HEK293 (cell line): ENCODE measurements at regions not wholly inside any gene's neighbourhood (a gene's known extent, or its start where the extent isn't known, plus 50 kb on each side); places are given as distances from the start of the nearest gene placed in this dataset.

ENCODE experiments used
- CTCF ChIA-PET: fragments of 350-600 bp; formaldehyde crosslinking; extraction: SDS; loops from one replicate; lab custom pipeline; 2021; ENCODE audit warnings: antibody characterized with exemption; lab: Yijun Ruan, JAX
- POLR2A ChIA-PET: fragments of 300-600 bp; formaldehyde crosslinking; extraction: SDS; loops from one replicate; lab custom pipeline; 2020; ENCODE audit warnings: antibody characterized with exemption, inconsistent platforms; lab: Yijun Ruan, JAX
- H3K27ac ChIP-seq: fragments of 200-500 bp; sonication (Bioruptor generic); 2 replicates; pipeline ENCODE4 v1.5.1; 2014; ENCODE audit warnings: low read depth, low read length, control low read depth, inconsistent platforms; ENCODE audit errors: extremely low read depth
- H3K36me3 ChIP-seq, 2 experiments: fragments of 200-500 bp in 1 of 2; sonication (Bioruptor generic) in 1 of 2; 1 replicate in 1 of 2; 2 replicates in 1 of 2; pipeline ENCODE4 v1.5.1; 2014 to 2017; ENCODE audit warnings: inconsistent platforms in 2 of 2, low read length in 2 of 2; ENCODE audit not compliant: control insufficient read depth in 2 of 2, insufficient read depth in 1 of 2
- H3K4me1 ChIP-seq: fragments of 200-500 bp; sonication (Bioruptor generic); 2 replicates; pipeline ENCODE4 v1.5.1; 2014; ENCODE audit warnings: mild to moderate bottlenecking, low read length, inconsistent platforms; ENCODE audit not compliant: control insufficient read depth, insufficient read depth
- H3K4me3 ChIP-seq: 2 replicates; pipeline ENCODE4 v1.5.1; 2011; ENCODE audit warnings: low read depth, mild to moderate bottlenecking, control low read depth, low read length, moderate library complexity
- H3K9me3 ChIP-seq: fragments of 200-500 bp; sonication (Bioruptor generic); 2 replicates; pipeline ENCODE4 v1.5.1; 2014; ENCODE audit warnings: low read depth, low read length, inconsistent platforms; ENCODE audit not compliant: control insufficient read depth, insufficient read depth
- SCRT1 ChIP-seq: fragments of 450-650 bp; formaldehyde crosslinking; IDR thresholded peaks from 2 replicates; pipeline ENCODE4 v1.5.1; 2016; ENCODE audit warnings: missing biosample characterization, missing genetic modification characterization, borderline replicate concordance
- SETDB1 ChIP-seq: IDR thresholded peaks from one replicate; pipeline ENCODE4 v1.6.1; 2017; ENCODE audit warnings: mild to moderate bottlenecking, low read length, moderate library complexity, mixed read lengths; ENCODE audit not compliant: insufficient read length
- SP2 ChIP-seq: fragments of 450-650 bp; formaldehyde crosslinking; IDR thresholded peaks from 2 replicates; pipeline ENCODE4 v1.5.1; 2016; ENCODE audit warnings: missing biosample characterization, missing genetic modification characterization
- YY1 ChIP-seq: fragments of 450-650 bp; formaldehyde crosslinking; IDR thresholded peaks from 2 replicates; pipeline ENCODE4 v1.5.1; 2018; ENCODE audit warnings: missing biosample characterization, missing genetic modification characterization
- ZBTB1 ChIP-seq: fragments of 450-650 bp; formaldehyde crosslinking; IDR thresholded peaks from 2 replicates; pipeline ENCODE4 v1.5.1; 2016; ENCODE audit warnings: missing biosample characterization, missing genetic modification characterization
- ZBTB6 ChIP-seq: fragments of 450-650 bp; formaldehyde crosslinking; IDR thresholded peaks from 2 replicates; pipeline ENCODE4 v1.5.1; 2017; ENCODE audit warnings: missing biosample characterization, missing genetic modification characterization
- ZNF121 ChIP-seq: fragments of 450-650 bp; formaldehyde crosslinking; IDR thresholded peaks from 2 replicates; pipeline ENCODE4 v1.5.1; 2016; ENCODE audit warnings: missing biosample characterization, missing genetic modification characterization
- ZNF132 ChIP-seq: fragments of 450-650 bp; formaldehyde crosslinking; IDR thresholded peaks from 2 replicates; pipeline ENCODE4 v1.5.1; 2017; ENCODE audit warnings: missing biosample characterization, missing genetic modification characterization, borderline replicate concordance
- ZNF146 ChIP-seq: fragments of 450-650 bp; formaldehyde crosslinking; IDR thresholded peaks from 2 replicates; pipeline ENCODE4 v1.5.1; 2016; ENCODE audit warnings: missing biosample characterization, missing genetic modification characterization
- ZNF169 ChIP-seq: fragments of 450-650 bp; formaldehyde crosslinking; IDR thresholded peaks from 2 replicates; pipeline ENCODE4 v1.5.1; 2016; ENCODE audit warnings: missing biosample characterization, missing genetic modification characterization
- ZNF18 ChIP-seq: fragments of 450-650 bp; formaldehyde crosslinking; IDR thresholded peaks from 2 replicates; pipeline ENCODE4 v1.5.1; 2016; ENCODE audit warnings: missing biosample characterization, missing genetic modification characterization
- ZNF202 ChIP-seq: fragments of 450-650 bp; formaldehyde crosslinking; IDR thresholded peaks from 2 replicates; pipeline ENCODE4 v1.5.1; 2016; ENCODE audit warnings: missing biosample characterization, missing genetic modification characterization, borderline replicate concordance
- ZNF223 ChIP-seq: fragments of 450-650 bp; formaldehyde crosslinking; IDR thresholded peaks from 2 replicates; pipeline ENCODE4 v1.5.1; 2016; ENCODE audit warnings: missing biosample characterization, missing genetic modification characterization
- ZNF23 ChIP-seq: fragments of 450-650 bp; formaldehyde crosslinking; IDR thresholded peaks from 2 replicates; pipeline ENCODE4 v1.5.1; 2016; ENCODE audit warnings: missing biosample characterization, missing genetic modification characterization, borderline replicate concordance
- ZNF24 ChIP-seq: fragments of 450-650 bp; formaldehyde crosslinking; IDR thresholded peaks from 2 replicates; pipeline ENCODE4 v1.5.1; 2016; ENCODE audit warnings: missing biosample characterization, missing genetic modification characterization
- ZNF302 ChIP-seq: fragments of 450-650 bp; formaldehyde crosslinking; IDR thresholded peaks from 2 replicates; pipeline ENCODE4 v1.5.1; 2016; ENCODE audit warnings: missing biosample characterization, missing genetic modification characterization, low read depth
- ZNF362 ChIP-seq: fragments of 450-650 bp; formaldehyde crosslinking; IDR thresholded peaks from 2 replicates; pipeline ENCODE4 v1.5.1; 2016; ENCODE audit warnings: missing biosample characterization, missing genetic modification characterization
- ZNF416 ChIP-seq: fragments of 450-650 bp; formaldehyde crosslinking; IDR thresholded peaks from 2 replicates; pipeline ENCODE4 v1.5.1; 2016; ENCODE audit warnings: missing biosample characterization, missing genetic modification characterization
- ZNF514 ChIP-seq: fragments of 450-650 bp; formaldehyde crosslinking; IDR thresholded peaks from 2 replicates; pipeline ENCODE4 v1.5.1; 2016; ENCODE audit warnings: missing biosample characterization, missing genetic modification characterization
- ZNF555 ChIP-seq: fragments of 450-650 bp; formaldehyde crosslinking; conservative IDR thresholded peaks from 2 replicates; pipeline ENCODE4 v1.5.1; 2017; ENCODE audit warnings: missing biosample characterization, mild to moderate bottlenecking, missing genetic modification characterization, inconsistent platforms
- ZNF585B ChIP-seq: fragments of 450-650 bp; formaldehyde crosslinking; IDR thresholded peaks from 2 replicates; pipeline ENCODE4 v1.5.1; 2016; ENCODE audit warnings: missing biosample characterization, missing genetic modification characterization
- ZNF704 ChIP-seq: fragments of 450-650 bp; formaldehyde crosslinking; IDR thresholded peaks from 2 replicates; pipeline ENCODE4 v1.5.1; 2016; ENCODE audit warnings: missing biosample characterization, missing genetic modification characterization
- ZNF747 ChIP-seq: fragments of 450-650 bp; formaldehyde crosslinking; IDR thresholded peaks from 2 replicates; pipeline ENCODE4 v1.5.1; 2016; ENCODE audit warnings: missing biosample characterization, missing genetic modification characterization
- ZNF830 ChIP-seq: fragments of 450-650 bp; IDR thresholded peaks from 2 replicates; pipeline ENCODE4 v1.5.0; 2018; ENCODE audit warnings: missing biosample characterization, missing genetic modification characterization, low read depth, mild to moderate bottlenecking, moderate library complexity
- ZNF837 ChIP-seq: fragments of 450-650 bp; formaldehyde crosslinking; IDR thresholded peaks from 2 replicates; pipeline ENCODE4 v1.5.1; 2016; ENCODE audit warnings: missing biosample characterization, missing genetic modification characterization
- TF ChIP-seq, protein P1 (sequence below): IDR thresholded peaks from 2 replicates; pipeline ENCODE4 v1.6.1; 2011; ENCODE audit warnings: mild to moderate bottlenecking, low read depth, low read length, borderline replicate concordance
- TF ChIP-seq, protein P2 (sequence below): fragments of 450-650 bp; formaldehyde crosslinking; IDR thresholded peaks from 2 replicates; pipeline ENCODE4 v1.5.0; 2017; ENCODE audit warnings: missing biosample characterization, missing genetic modification characterization, borderline replicate concordance

DNA sequence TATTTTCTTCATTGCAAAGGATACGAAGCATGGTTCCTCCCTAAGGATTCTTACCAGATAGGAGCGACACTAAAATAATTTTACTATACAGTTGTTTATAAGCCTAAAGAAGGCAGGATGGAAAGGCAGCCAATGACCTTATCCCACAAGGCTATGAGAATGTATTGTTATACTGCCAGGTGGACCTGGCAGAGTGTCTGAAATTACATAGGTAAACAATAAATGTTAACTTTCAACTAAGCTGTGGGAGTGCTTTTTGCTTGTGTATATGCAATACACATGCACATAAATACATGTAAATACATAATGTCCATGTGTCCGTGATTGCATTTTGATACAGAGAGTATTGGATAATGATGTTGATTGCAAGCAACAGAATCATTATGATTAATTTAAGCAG, 850.6 kb downstream of the CENPC start (continued):
- no peak for TF ChIP-seq ZNF585B (tag by site-specific recombination)
- no peak for TF ChIP-seq SETDB1
- TF ChIP-seq ZNF202 (tag by site-specific recombination) = no peak
- TF ChIP-seq, protein P1, sequence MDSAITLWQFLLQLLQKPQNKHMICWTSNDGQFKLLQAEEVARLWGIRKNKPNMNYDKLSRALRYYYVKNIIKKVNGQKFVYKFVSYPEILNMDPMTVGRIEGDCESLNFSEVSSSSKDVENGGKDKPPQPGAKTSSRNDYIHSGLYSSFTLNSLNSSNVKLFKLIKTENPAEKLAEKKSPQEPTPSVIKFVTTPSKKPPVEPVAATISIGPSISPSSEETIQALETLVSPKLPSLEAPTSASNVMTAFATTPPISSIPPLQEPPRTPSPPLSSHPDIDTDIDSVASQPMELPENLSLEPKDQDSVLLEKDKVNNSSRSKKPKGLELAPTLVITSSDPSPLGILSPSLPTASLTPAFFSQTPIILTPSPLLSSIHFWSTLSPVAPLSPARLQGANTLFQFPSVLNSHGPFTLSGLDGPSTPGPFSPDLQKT = no peak
- TF ChIP-seq ZNF830 (tag by site-specific recombination) = no peak
- no peak for TF ChIP-seq ZNF302
- TF ChIP-seq ZNF704 = no peak

GRCh38 chr4:66693694-66694093, 851.6 kb downstream of the CENPC start:
- Histone ChIP-seq H3K9me3 (no peaks in the 10 kb centered on the region), H3K4me1 (no peaks in the 10 kb centered on the region), H3K36me3 (no peaks in the 10 kb centered on the region), H3K27ac (no peak overlapping the region), H3K4me3 (no peak overlapping the region)
- ChIA-PET CTCF (no interaction called here), POLR2A (no interaction called here)
- TF ChIP-seq ZNF146 (tag by site-specific recombination) (no peak), ZNF18 (tag by site-specific recombination) (no peak), ZNF837 (tag by site-specific recombination) (no peak), ZNF416 (tag by site-specific recombination) (no peak), ZNF362 (tag by site-specific recombination) (no peak), YY1 (tag by site-specific recombination) (no peak), ZNF169 (tag by site-specific recombination) (no peak), ZBTB1 (tag by site-specific recombination) (no peak)

- CTCF ChIA-PET = no interaction called here
- Histone ChIP-seq H3K9me3 (no peaks in the 10 kb centered on the region), H3K4me1 (no peaks in the 10 kb centered on the region), H3K27ac (no peak overlapping the region), H3K4me3 (no peak overlapping the region), H3K36me3 (no peaks in the 10 kb centered on the region)
- TF ChIP-seq SP2 (tag by site-specific recombination) (no peak), YY1 (tag by site-specific recombination) (no peak), SCRT1 (tag by site-specific recombination) (no peak), ZNF514 (tag by site-specific recombination) (no peak), ZNF132 (no peak), ZNF555 (no peak), ZNF24 (tag by site-specific recombination) (no peak), ZNF121 (no peak), ZNF223 (tag by site-specific recombination) (no peak), ZNF747 (tag by site-specific recombination) (no peak), ZBTB6 (tag by site-specific recombination) (no peak), ZNF23 (tag by site-specific recombination) (no peak)
- TF ChIP-seq, protein P2, sequence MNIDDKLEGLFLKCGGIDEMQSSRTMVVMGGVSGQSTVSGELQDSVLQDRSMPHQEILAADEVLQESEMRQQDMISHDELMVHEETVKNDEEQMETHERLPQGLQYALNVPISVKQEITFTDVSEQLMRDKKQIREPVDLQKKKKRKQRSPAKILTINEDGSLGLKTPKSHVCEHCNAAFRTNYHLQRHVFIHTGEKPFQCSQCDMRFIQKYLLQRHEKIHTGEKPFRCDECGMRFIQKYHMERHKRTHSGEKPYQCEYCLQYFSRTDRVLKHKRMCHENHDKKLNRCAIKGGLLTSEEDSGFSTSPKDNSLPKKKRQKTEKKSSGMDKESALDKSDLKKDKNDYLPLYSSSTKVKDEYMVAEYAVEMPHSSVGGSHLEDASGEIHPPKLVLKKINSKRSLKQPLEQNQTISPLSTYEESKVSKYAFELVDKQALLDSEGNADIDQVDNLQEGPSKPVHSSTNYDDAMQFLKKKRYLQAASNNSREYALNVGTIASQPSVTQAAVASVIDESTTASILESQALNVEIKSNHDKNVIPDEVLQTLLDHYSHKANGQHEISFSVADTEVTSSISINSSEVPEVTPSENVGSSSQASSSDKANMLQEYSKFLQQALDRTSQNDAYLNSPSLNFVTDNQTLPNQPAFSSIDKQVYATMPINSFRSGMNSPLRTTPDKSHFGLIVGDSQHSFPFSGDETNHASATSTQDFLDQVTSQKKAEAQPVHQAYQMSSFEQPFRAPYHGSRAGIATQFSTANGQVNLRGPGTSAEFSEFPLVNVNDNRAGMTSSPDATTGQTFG (tag by site-specific recombination) = no peak
- POLR2A ChIA-PET = no interaction called here
These were observed 854.2 kb downstream of the CENPC start for GRCh38 chr4:66691101-66691500.
